Brain microvascular endothelial cell (primary cell): ENCODE measurements at regions not wholly inside any gene's neighbourhood (a gene's known extent, or its start where the extent isn't known, plus 50 kb on each side); places are given as distances from the start of the nearest gene placed in this dataset.
"Not testable (repeated sequence)": the region's sequence is repeated elsewhere in the genome, so short reads cannot be mapped to it uniquely, and the experiment has no call there.

Source experiments
- DNase-seq: peaks from one replicate; pipeline ENCODE4 v3.0.0-alpha.2; 2020
- H3K27ac ChIP-seq: fragments of 250-450 bp; sonication (Bioruptor Pico); 2 replicates; pipeline ENCODE4 v1.5.1; 2020; ENCODE audit warnings: mild to moderate bottlenecking, moderate library complexity
- H3K27me3 ChIP-seq: fragments of 250-450 bp; sonication (Bioruptor Pico); replicated peaks from 2 replicates; pipeline ENCODE4 v1.5.1; 2020; ENCODE audit warnings: mild to moderate bottlenecking
- H3K36me3 ChIP-seq: fragments of 250-450 bp; sonication (Bioruptor Pico); replicated peaks from 2 replicates; pipeline ENCODE4 v1.5.1; 2020; ENCODE audit warnings: mild to moderate bottlenecking
- H3K4me3 ChIP-seq: 2 replicates; pipeline ENCODE4 v1.5.1; 2011; ENCODE audit warnings: low read depth, mild to moderate bottlenecking, control low read depth, low read length, moderate library complexity
- CTCF ChIP-seq: IDR thresholded peaks from 2 replicates; pipeline ENCODE4 v1.5.1; 2011; ENCODE audit warnings: low read depth, mild to moderate bottlenecking, moderate library complexity, low read length, control low read depth, inconsistent platforms; ENCODE audit errors: missing control alignments
- in situ Hi-C: cut with HindIII; loops from 2 replicates; pipeline ENCODE4 v1.10.0; 2017; ENCODE audit warnings: low sequenced_read_pairs, low pct_ligation_motif_present

DNA sequence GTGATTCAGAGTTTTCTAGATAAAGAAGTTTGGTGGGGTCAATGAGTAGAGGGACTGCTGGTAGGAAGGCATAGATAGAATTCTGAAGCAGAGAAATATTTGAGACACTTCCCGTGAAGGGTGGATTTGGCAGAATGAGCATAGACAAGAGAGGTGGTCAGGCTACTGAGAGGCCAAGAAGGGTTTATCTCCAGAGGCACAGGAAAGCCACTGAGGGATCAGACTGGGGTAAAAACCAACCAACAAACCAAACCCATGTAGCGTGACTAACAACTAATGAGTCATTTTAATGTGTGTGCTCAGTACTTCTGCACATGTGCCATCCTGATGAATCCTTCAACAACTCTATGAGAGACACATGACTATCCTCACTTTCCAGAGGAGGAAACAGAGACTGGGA, 60.0 kb upstream of the SERP2 start:
- H3K27ac ChIP-seq: peak overlapping the region; percentile 94
- no peaks in the 10 kb centered on the region for H3K27me3 ChIP-seq
- DNase-seq: peak; percentile 87
- no peak for TF ChIP-seq CTCF
- in situ Hi-C loops: no loop called here
- no peaks in the 10 kb centered on the region for H3K36me3 ChIP-seq
- H3K4me3 ChIP-seq: no peak overlapping the region

DNA sequence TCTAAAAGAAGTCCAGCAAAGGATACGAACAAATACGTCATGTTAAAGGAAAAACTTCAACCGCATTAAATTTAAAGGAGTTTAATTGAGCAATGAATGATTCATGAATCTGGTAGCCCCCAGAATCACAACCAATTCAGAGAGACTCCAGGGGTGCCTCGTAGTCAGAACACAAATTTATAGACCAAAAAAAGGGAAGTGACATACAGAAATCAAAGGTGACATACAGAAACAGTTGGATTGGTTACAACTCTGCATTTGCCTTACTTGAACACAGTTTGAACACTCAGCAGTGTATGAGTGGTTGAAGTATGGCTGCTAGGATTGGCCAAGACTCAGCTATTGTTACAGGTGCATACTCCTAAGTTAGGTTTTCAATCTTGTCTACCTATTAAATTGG, 59.5 kb upstream of the SERP2 start:
- DNase-seq, in situ Hi-C loops, H3K36me3 ChIP-seq, H3K27me3 ChIP-seq, H3K4me3 ChIP-seq: not testable (repeated sequence)
- H3K27ac ChIP-seq: peak overlapping the region; percentile 94

DNA sequence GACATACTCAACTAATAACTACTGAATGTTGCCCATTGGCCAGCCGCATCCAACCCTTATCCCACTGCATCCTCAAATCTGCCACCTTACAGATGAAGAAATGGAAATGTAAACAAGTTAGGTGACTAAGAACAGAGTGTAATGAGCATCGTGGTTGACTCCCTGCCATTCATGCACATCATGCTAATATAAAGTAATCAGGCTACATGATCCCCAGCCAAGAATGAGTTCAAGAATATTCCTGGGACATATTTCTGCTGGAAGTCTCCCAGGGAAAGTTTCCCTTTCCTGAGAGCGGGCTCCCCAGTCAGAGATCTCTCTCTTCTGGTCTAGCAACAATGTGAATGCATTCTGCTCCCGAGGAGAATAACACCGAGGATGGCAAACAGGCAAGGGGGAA, 55.9 kb upstream of the SERP2 start:
- DNase-seq: no peak
- TF ChIP-seq CTCF: no peak
- Histone ChIP-seq H3K36me3 (no peaks in the 10 kb centered on the region), H3K27me3 (no peaks in the 10 kb centered on the region), H3K4me3 (no peak overlapping the region), H3K27ac (no peak overlapping the region)
- in situ Hi-C loops: no loop called here

- Histone ChIP-seq H3K36me3 (no peaks in the 10 kb centered on the region), H3K27ac (no peak overlapping the region), H3K27me3 (no peaks in the 10 kb centered on the region), H3K4me3 (no peak overlapping the region)
- DNase-seq: no peak
- TF ChIP-seq CTCF: no peak
- in situ Hi-C loops: no loop called here
Observed at GRCh38 chr13:44318161-44318560, 55.5 kb upstream of the SERP2 start.

DNA sequence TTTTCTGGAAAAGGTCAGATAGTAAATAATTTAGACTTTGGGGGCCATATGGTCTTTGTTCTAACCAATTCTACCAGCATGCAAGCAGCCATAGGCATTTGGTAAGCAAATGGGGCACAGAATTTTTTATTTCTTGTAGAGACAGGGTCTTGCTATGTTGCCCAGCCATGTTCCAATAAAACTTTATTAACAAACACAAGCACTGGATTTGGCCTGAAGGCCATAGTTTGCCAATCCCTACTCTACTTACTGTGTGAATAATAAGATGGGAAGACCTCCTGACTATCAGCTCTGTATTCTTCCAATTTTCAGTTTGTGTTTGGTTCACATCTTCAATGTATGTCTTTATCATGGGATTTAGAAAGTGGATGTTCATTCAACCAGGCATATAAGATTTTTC, 53.0 kb upstream of the SERP2 start:
- in situ Hi-C loops: no loop called here
- Histone ChIP-seq H3K27ac (no peak overlapping the region), H3K36me3 (no peaks in the 10 kb centered on the region), H3K27me3 (no peaks in the 10 kb centered on the region), H3K4me3 (no peak overlapping the region)
- DNase-seq: no peak
- no peak for TF ChIP-seq CTCF

GRCh38 chr13:44321961-44322360, 51.7 kb upstream of the SERP2 start:
- Histone ChIP-seq H3K36me3 (no peaks in the 10 kb centered on the region), H3K4me3 (no peak overlapping the region), H3K27ac (no peak overlapping the region), H3K27me3 (no peaks in the 10 kb centered on the region)
- TF ChIP-seq CTCF: no peak
- no peak for DNase-seq
- in situ Hi-C loops: no loop called here
